Endodermal cell (in vitro differentiated cells): ENCODE measurements at regions not wholly inside any gene's neighbourhood (a gene's known extent, or its start where the extent isn't known, plus 50 kb on each side); places are given as distances from the start of the nearest gene placed in this dataset.

ENCODE experiments used
- DNase-seq: peaks from one replicate; pipeline ENCODE4 v3.0.0-alpha.2; 2017
- H3K27ac ChIP-seq: 2 replicates; pipeline ENCODE4 v1.5.1; 2013; ENCODE audit warnings: mild to moderate bottlenecking, low read depth, low read length, moderate library complexity
- H3K27me3 ChIP-seq: 2 replicates; pipeline ENCODE4 v1.6.1; 2013; ENCODE audit warnings: mild to moderate bottlenecking, low read length, moderate library complexity; ENCODE audit not compliant: insufficient read depth, control insufficient read depth, poor library complexity, severe bottlenecking
- H3K36me3 ChIP-seq: 2 replicates; pipeline ENCODE4 v1.7.0; 2013; ENCODE audit warnings: mild to moderate bottlenecking, low read length, moderate library complexity; ENCODE audit not compliant: control insufficient read depth, insufficient read depth
- H3K4me1 ChIP-seq: one replicate; pipeline ENCODE4 v1.7.0; 2013; ENCODE audit warnings: low read length; ENCODE audit not compliant: control insufficient read depth, insufficient read depth
- H3K4me3 ChIP-seq: 2 replicates; pipeline ENCODE4 v1.5.1; 2013; ENCODE audit warnings: mild to moderate bottlenecking, low read length, moderate library complexity
- H3K9ac ChIP-seq: 2 replicates; pipeline ENCODE4 v1.6.1; 2013; ENCODE audit warnings: mild to moderate bottlenecking, low read length, moderate library complexity; ENCODE audit not compliant: poor library complexity, severe bottlenecking; ENCODE audit errors: extremely low read depth
- H3K9me3 ChIP-seq: 2 replicates; pipeline ENCODE4 v1.6.1; 2013; ENCODE audit warnings: mild to moderate bottlenecking, low read length, moderate library complexity; ENCODE audit not compliant: control insufficient read depth
- H3K27ac Mint-ChIP-seq: 2 replicates; pipeline ENCODE4 v1.8.0; 2020; ENCODE audit warnings: mixed read lengths
- H3K27me3 Mint-ChIP-seq: 2 replicates; pipeline ENCODE4 v1.8.0; 2021; ENCODE audit warnings: mild to moderate bottlenecking, mixed read lengths; ENCODE audit not compliant: insufficient read depth
- H3K36me3 Mint-ChIP-seq: 2 replicates; pipeline ENCODE4 v1.8.0; 2020; ENCODE audit warnings: low read depth, mixed read lengths
- H3K4me1 Mint-ChIP-seq: 2 replicates; pipeline ENCODE4 v1.8.0; 2020; ENCODE audit warnings: mixed read lengths
- H3K4me3 Mint-ChIP-seq: 2 replicates; pipeline ENCODE4 v1.8.0; 2020; ENCODE audit warnings: mild to moderate bottlenecking, moderate library complexity, mixed read lengths
- H3K9me3 Mint-ChIP-seq: 2 replicates; pipeline ENCODE4 v1.8.0; 2020; ENCODE audit warnings: mild to moderate bottlenecking, mixed read lengths
- CTCF ChIP-seq: fragments of 200-600 bp; sonication (generic); conservative IDR thresholded peaks from 2 replicates; pipeline ENCODE4 v1.5.0; 2021; ENCODE audit warnings: antibody characterized with exemption, mild to moderate bottlenecking
- WGBS, 2 experiments: methylation state at CpG; one replicate each; pipeline versions ENCODE4 v1.1.5 to v1.1.7; 2013; ENCODE audit warnings: missing lambda C conversion rate in 2 of 2, mixed read lengths in 1 of 2; ENCODE audit not compliant: insufficient coverage in 1 of 2, insufficient read length in 1 of 2; 5-methylcytosine and 5-hydroxymethylcytosine counted together

- no peaks in the 10 kb centered on the region for H3K27me3 Mint-ChIP-seq
- H3K4me1 Mint-ChIP-seq = no peaks in the 10 kb centered on the region
- H3K9me3 Mint-ChIP-seq = peaks cover 48% of the 10 kb centered on the region
- Histone ChIP-seq H3K9me3 (no peaks in the 10 kb centered on the region), H3K9ac (no peak overlapping the region), H3K4me1 (no peaks in the 10 kb centered on the region), H3K4me3 (no peak overlapping the region), H3K27ac (no peak overlapping the region), H3K27me3 (no peaks in the 10 kb centered on the region), H3K36me3 (no peaks in the 10 kb centered on the region)
- no peak overlapping the region for H3K27ac Mint-ChIP-seq
- H3K4me3 Mint-ChIP-seq = no peak overlapping the region
- TF ChIP-seq CTCF = no peak
- no peaks in the 10 kb centered on the region for H3K36me3 Mint-ChIP-seq
- no peak for DNase-seq
Observed at GRCh38 chrX:121102101-121102500, 54.7 kb downstream of the GLUD2 start.

- Histone ChIP-seq H3K4me1 (no peaks in the 10 kb centered on the region), H3K9me3 (no peaks in the 10 kb centered on the region), H3K27me3 (no peaks in the 10 kb centered on the region), H3K9ac (no peak overlapping the region), H3K27ac (no peak overlapping the region), H3K4me3 (no peak overlapping the region), H3K36me3 (no peaks in the 10 kb centered on the region)
- no peak for DNase-seq
- Mint-ChIP-seq H3K36me3 (no peaks in the 10 kb centered on the region), H3K4me3 (no peak overlapping the region), H3K9me3 (peaks cover 45% of the 10 kb centered on the region), H3K27ac (no peak overlapping the region), H3K27me3 (no peaks in the 10 kb centered on the region), H3K4me1 (no peaks in the 10 kb centered on the region)
- no peak for TF ChIP-seq CTCF
Observed at GRCh38 chrX:121103381-121103780, 56.0 kb downstream of the GLUD2 start.

- no peak overlapping the region for H3K27ac Mint-ChIP-seq
- peaks cover 7% of the 10 kb centered on the region for H3K9me3 ChIP-seq
- H3K9me3 Mint-ChIP-seq = peaks cover 43% of the 10 kb centered on the region
- H3K4me1 ChIP-seq = no peaks in the 10 kb centered on the region
- TF ChIP-seq CTCF = no peak
- H3K4me3 Mint-ChIP-seq = no peak overlapping the region
- H3K27me3 ChIP-seq = no peaks in the 10 kb centered on the region
- no peaks in the 10 kb centered on the region for H3K36me3 Mint-ChIP-seq
- H3K27me3 Mint-ChIP-seq = no peaks in the 10 kb centered on the region
- DNase-seq = no peak
- H3K4me1 Mint-ChIP-seq = no peaks in the 10 kb centered on the region
- WGBS, 2 experiments = 91% methylated on average over 7 of the region's 7 CpGs; no CpG with 5 or more reads in 1 of the 2 experiments
- no peak overlapping the region for H3K4me3 ChIP-seq
- no peak overlapping the region for H3K27ac ChIP-seq
- H3K9ac ChIP-seq = no peak overlapping the region
- H3K36me3 ChIP-seq = no peaks in the 10 kb centered on the region
Observed at GRCh38 chrX:121106484-121107235, 59.2 kb downstream of the GLUD2 start.
